Smooth muscle cell (in vitro differentiated cells): ENCODE measurements at regions not wholly inside any gene's neighbourhood (a gene's known extent, or its start where the extent isn't known, plus 50 kb on each side); places are given as distances from the start of the nearest gene placed in this dataset.

Source experiments
- DNase-seq: peaks from one replicate; lab custom pipeline; 2025; ENCODE audit not compliant: unreplicated experiment; lab: John Stamatoyannopoulos, UW
- H2AFZ ChIP-seq: fragments of 200-600 bp; sonication (generic); 2 replicates; pipeline ENCODE4 v1.6.0; 2016; ENCODE audit warnings: antibody characterized with exemption, low read depth, mild to moderate bottlenecking
- H3F3A ChIP-seq: fragments of 200-600 bp; sonication (generic); 2 replicates; pipeline ENCODE4 v1.6.0; 2017; ENCODE audit warnings: antibody characterized with exemption, low read depth
- H3K27ac ChIP-seq: fragments of 200-600 bp; sonication (generic); 2 replicates; pipeline ENCODE4 v1.5.1; 2016; ENCODE audit warnings: low read depth, mild to moderate bottlenecking
- H3K27me3 ChIP-seq: fragments of 200-600 bp; sonication (generic); 2 replicates; pipeline ENCODE4 v1.6.1; 2016; ENCODE audit warnings: low read depth, mild to moderate bottlenecking
- H3K36me3 ChIP-seq: fragments of 200-600 bp; sonication (generic); 2 replicates; pipeline ENCODE4 v1.5.1; 2016; ENCODE audit warnings: low read depth
- H3K4me1 ChIP-seq: fragments of 200-600 bp; sonication (generic); 2 replicates; pipeline ENCODE4 v1.5.1; 2016; ENCODE audit warnings: low read depth
- H3K4me2 ChIP-seq: fragments of 200-600 bp; sonication (generic); 2 replicates; pipeline ENCODE4 v1.6.0; 2016; ENCODE audit warnings: mild to moderate bottlenecking
- H3K4me3 ChIP-seq: fragments of 200-600 bp; sonication (generic); 2 replicates; pipeline ENCODE4 v1.5.1; 2016; ENCODE audit warnings: mild to moderate bottlenecking
- H3K79me2 ChIP-seq: fragments of 200-600 bp; sonication (generic); 2 replicates; pipeline ENCODE4 v1.6.0; 2016; ENCODE audit warnings: low read depth, mild to moderate bottlenecking
- H3K9ac ChIP-seq: fragments of 200-600 bp; sonication (generic); 2 replicates; pipeline ENCODE4 v1.6.0; 2016; ENCODE audit warnings: low read depth
- H3K9me3 ChIP-seq: fragments of 200-600 bp; sonication (generic); replicated peaks from 2 replicates; pipeline ENCODE4 v1.5.1; 2016; ENCODE audit warnings: low read depth
- H4K20me1 ChIP-seq: fragments of 200-600 bp; sonication (generic); 2 replicates; pipeline ENCODE4 v1.6.0; 2016; ENCODE audit warnings: low read depth
- CTCF ChIP-seq: fragments of 200-600 bp; sonication (generic); IDR thresholded peaks from 2 replicates; pipeline ENCODE4 v1.5.1; 2017; ENCODE audit warnings: borderline replicate concordance, mild to moderate bottlenecking, antibody characterized with exemption; ENCODE audit not compliant: insufficient read depth, poor library complexity, severe bottlenecking
- whole genome bisulfite sequencing: methylation state at CpG from one replicate; pipeline ENCODE4 v1.1.7; 2016; ENCODE audit warnings: low lambda C conversion rate; 5-methylcytosine and 5-hydroxymethylcytosine counted together

GRCh38 chr17:79544142-79544914 lies 66.5 kb downstream of the RBFOX3 start:
- H3K27me3 ChIP-seq = no peaks in the 10 kb centered on the region
- no peaks in the 10 kb centered on the region for H3K36me3 ChIP-seq
- no peaks in the 10 kb centered on the region for H3K9me3 ChIP-seq
- no peaks in the 10 kb centered on the region for H3K79me2 ChIP-seq
- H3K4me2 ChIP-seq = no peak overlapping the region
- H3F3A ChIP-seq = no peaks in the 10 kb centered on the region
- no peak overlapping the region for H3K27ac ChIP-seq
- no peak overlapping the region for H3K4me3 ChIP-seq
- H2AFZ ChIP-seq = no peak overlapping the region
- no peak for TF ChIP-seq CTCF
- no peak overlapping the region for H3K9ac ChIP-seq
- no peak for DNase-seq
- WGBS = 94% methylated on average over 19 of the region's 19 CpGs
- peaks cover 5% of the 10 kb centered on the region for H3K4me1 ChIP-seq
- H4K20me1 ChIP-seq = no peaks in the 10 kb centered on the region

GRCh38 chr17:79543531-79543930 lies 67.3 kb downstream of the RBFOX3 start:
- H3K79me2 ChIP-seq = no peaks in the 10 kb centered on the region
- H3K4me2 ChIP-seq = no peak overlapping the region
- no peak overlapping the region for H3K9ac ChIP-seq
- DNase-seq = no peak
- H3K4me3 ChIP-seq = no peak overlapping the region
- H3K27me3 ChIP-seq = no peaks in the 10 kb centered on the region
- WGBS = 91% methylated on average over 15 of the region's 15 CpGs
- no peaks in the 10 kb centered on the region for H4K20me1 ChIP-seq
- no peaks in the 10 kb centered on the region for H3F3A ChIP-seq
- no peaks in the 10 kb centered on the region for H3K9me3 ChIP-seq
- no peak for TF ChIP-seq CTCF
- no peaks in the 10 kb centered on the region for H3K36me3 ChIP-seq
- no peak overlapping the region for H3K27ac ChIP-seq
- no peak overlapping the region for H2AFZ ChIP-seq
- no peaks in the 10 kb centered on the region for H3K4me1 ChIP-seq

- Histone ChIP-seq H3K9me3 (no peaks in the 10 kb centered on the region), H3K9ac (no peak overlapping the region), H3K4me2 (no peak overlapping the region), H2AFZ (no peak overlapping the region), H3K4me3 (no peak overlapping the region), H3F3A (no peaks in the 10 kb centered on the region), H3K36me3 (no peaks in the 10 kb centered on the region), H3K27ac (no peak overlapping the region), H4K20me1 (no peaks in the 10 kb centered on the region), H3K79me2 (no peaks in the 10 kb centered on the region), H3K27me3 (no peaks in the 10 kb centered on the region), H3K4me1 (no peaks in the 10 kb centered on the region)
- WGBS = 92% methylated on average over 8 of the region's 8 CpGs
- TF ChIP-seq CTCF = no peak
- DNase-seq = no peak
Measured at GRCh38 chr17:79542718-79543117, 68.1 kb downstream of the RBFOX3 start.
